ENCODE measurements at regions not wholly inside any gene's neighbourhood (a gene's known extent, or its start where the extent isn't known, plus 50 kb on each side); places are given as distances from the start of the nearest gene placed in this dataset.
"Not testable (repeated sequence)": the region's sequence is repeated elsewhere in the genome, so short reads cannot be mapped to it uniquely, and the experiment has no call there.

DNA sequence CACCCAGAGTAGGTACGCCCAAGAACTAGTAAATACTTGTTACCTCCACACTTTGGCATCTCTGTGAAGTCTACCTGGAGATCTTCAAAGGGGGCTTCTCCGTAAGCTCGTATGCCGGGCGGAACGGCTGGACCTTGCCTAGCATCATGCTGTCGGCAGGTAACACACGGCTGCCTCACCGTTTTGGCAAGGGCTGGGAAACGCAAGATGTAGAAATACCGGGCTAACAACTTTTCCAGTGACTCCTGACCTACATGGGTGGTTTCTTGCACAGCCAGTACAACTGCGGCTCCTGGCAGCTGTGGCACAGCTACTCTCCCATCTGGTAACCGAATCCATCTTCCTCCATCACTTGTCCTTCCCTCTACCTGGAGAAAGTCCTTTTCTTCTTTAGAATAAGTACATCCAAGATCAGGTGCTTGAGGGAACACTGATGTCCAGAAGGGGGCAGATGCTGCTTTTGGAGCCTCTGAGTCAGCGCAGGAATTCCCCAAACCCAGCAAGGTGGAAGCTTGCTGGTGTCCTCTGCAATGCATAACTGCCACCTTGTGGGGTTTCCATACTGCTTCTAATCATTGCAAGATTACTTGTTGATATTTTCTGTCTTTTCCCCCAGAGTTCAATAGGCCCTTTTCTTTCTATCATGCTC is 59.7 kb upstream of the FRG2C start:
- H3K9ac ChIP-seq; H3K9me2 ChIP-seq; H3K36me3 ChIP-seq (replicated peaks in 1 of 2; ENCODE audit: control insufficient read depth in 1 of 2, insufficient read depth in 2 of 2, low read length in 1 of 2); H3K4me2 ChIP-seq; H3K79me2 ChIP-seq (ENCODE audit: insufficient read depth); H2AFZ ChIP-seq (ENCODE audit: low read depth); H3K27me3 ChIP-seq (ENCODE audit: insufficient read depth); H3K27ac ChIP-seq (ENCODE audit: low read depth in 2 of 2, low read length in 1 of 2); H3K4me3 ChIP-seq (ENCODE audit: low read depth in 2 of 2, low read length in 1 of 2); DNase-seq; POLR2A ChIA-PET; H3K9me3 ChIP-seq; H3K4me1 ChIP-seq (ENCODE audit: control insufficient read depth in 1 of 2, insufficient read depth in 2 of 2, low read depth in 1 of 2, low read length in 1 of 2); H3F3A ChIP-seq (replicated peaks; ENCODE audit: insufficient read depth); H4K20me1 ChIP-seq (ENCODE audit: insufficient read depth): not testable (repeated sequence)
- CTCF ChIA-PET: interaction anchor here (1.2 kb wide), 1 partner anchor 15 kb away, joined by 3 read pairs; no protein-coding TSS in a partner anchor
- WGBS (ENCODE audit: low lambda C conversion rate): 77% methylated on average over 13 of the region's 14 CpGs
- TF ChIP-seq RAD21 (IDR thresholded peaks at IDR 0.05; ENCODE audit: low read length) (peak; percentile 38), SMC3 (IDR thresholded peaks at IDR 0.05; ENCODE audit: low read depth, low read length) (peak; percentile 14; the same call in 1 of the 2 replicates)
- TF ChIP-seq, protein P1, sequence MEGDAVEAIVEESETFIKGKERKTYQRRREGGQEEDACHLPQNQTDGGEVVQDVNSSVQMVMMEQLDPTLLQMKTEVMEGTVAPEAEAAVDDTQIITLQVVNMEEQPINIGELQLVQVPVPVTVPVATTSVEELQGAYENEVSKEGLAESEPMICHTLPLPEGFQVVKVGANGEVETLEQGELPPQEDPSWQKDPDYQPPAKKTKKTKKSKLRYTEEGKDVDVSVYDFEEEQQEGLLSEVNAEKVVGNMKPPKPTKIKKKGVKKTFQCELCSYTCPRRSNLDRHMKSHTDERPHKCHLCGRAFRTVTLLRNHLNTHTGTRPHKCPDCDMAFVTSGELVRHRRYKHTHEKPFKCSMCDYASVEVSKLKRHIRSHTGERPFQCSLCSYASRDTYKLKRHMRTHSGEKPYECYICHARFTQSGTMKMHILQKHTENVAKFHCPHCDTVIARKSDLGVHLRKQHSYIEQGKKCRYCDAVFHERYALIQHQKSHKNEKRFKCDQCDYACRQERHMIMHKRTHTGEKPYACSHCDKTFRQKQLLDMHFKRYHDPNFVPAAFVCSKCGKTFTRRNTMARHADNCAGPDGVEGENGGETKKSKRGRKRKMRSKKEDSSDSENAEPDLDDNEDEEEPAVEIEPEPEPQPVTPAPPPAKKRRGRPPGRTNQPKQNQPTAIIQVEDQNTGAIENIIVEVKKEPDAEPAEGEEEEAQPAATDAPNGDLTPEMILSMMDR (IDR thresholded peaks at IDR 0.05): peak; percentile 25; the same call in 1 of the 2 replicates

DNA sequence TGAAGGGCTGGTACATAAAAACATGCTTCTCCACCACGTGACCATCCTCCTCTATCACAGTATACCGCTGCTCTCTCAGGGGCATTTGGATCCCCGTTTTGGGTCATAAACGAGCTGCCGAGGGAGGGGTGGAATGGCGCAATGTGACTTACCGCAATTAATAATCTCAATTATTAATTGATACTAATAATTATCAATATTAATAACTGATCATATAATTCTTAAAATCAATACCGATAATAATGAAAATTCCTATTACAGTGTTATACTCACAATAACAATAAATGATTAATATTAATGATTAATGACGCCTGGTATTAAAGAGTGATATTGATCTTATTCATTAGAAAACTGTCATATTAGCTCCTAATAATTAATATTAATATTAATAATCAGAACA is 56.1 kb upstream of the FRG2C start:
- H3K9ac ChIP-seq; H3K36me3 ChIP-seq (replicated peaks in 1 of 2; ENCODE audit: control insufficient read depth in 1 of 2, insufficient read depth in 2 of 2, low read length in 1 of 2); H3K79me2 ChIP-seq (ENCODE audit: insufficient read depth); H3K27me3 ChIP-seq (ENCODE audit: insufficient read depth); H3K27ac ChIP-seq (ENCODE audit: low read depth in 2 of 2, low read length in 1 of 2); H4K20me1 ChIP-seq (ENCODE audit: insufficient read depth); DNase-seq; H3K4me3 ChIP-seq (ENCODE audit: low read depth in 2 of 2, low read length in 1 of 2); POLR2A ChIA-PET; CTCF ChIA-PET; H3K4me2 ChIP-seq; H3K9me3 ChIP-seq; H2AFZ ChIP-seq (ENCODE audit: low read depth); H3F3A ChIP-seq (replicated peaks; ENCODE audit: insufficient read depth); H3K4me1 ChIP-seq (ENCODE audit: control insufficient read depth in 1 of 2, insufficient read depth in 2 of 2, low read depth in 1 of 2, low read length in 1 of 2); H3K9me2 ChIP-seq: not testable (repeated sequence)
- WGBS (ENCODE audit: low lambda C conversion rate): 49% methylated on average over 9 of the region's 9 CpGs

DNA sequence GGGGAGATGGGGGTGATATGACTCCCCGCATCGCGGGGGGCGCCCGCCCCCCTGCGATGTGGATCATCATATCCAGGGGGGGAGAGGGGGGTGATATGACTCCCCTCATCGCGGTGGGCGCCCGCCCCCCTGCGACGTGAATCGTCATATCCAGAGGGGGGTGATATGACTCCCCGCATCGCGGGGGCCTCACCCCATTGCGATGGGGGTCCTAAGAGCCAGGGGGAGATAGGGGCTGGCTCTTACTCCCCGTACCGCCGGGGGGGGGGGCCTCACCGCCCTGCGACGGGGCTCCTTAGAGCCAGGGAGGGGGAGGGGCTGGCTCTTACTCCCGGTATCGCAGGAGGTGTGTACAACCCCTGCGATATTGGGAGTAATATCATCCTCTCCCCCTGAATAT is 54.5 kb upstream of the FRG2C start:
- DNase-seq; H3F3A ChIP-seq (replicated peaks; ENCODE audit: insufficient read depth); H3K27me3 ChIP-seq (ENCODE audit: insufficient read depth); H3K79me2 ChIP-seq (ENCODE audit: insufficient read depth); POLR2A ChIA-PET; CTCF ChIA-PET; H3K27ac ChIP-seq (ENCODE audit: low read depth in 2 of 2, low read length in 1 of 2); H3K9ac ChIP-seq; H3K9me2 ChIP-seq; H3K9me3 ChIP-seq; H3K36me3 ChIP-seq (replicated peaks in 1 of 2; ENCODE audit: control insufficient read depth in 1 of 2, insufficient read depth in 2 of 2, low read length in 1 of 2); H2AFZ ChIP-seq (ENCODE audit: low read depth); H4K20me1 ChIP-seq (ENCODE audit: insufficient read depth); H3K4me1 ChIP-seq (ENCODE audit: control insufficient read depth in 1 of 2, insufficient read depth in 2 of 2, low read depth in 1 of 2, low read length in 1 of 2): not testable (repeated sequence)
- WGBS (ENCODE audit: low lambda C conversion rate): 12% methylated on average over 14 of the region's 26 CpGs
- Histone ChIP-seq H3K4me3 (ENCODE audit: low read depth in 2 of 2, low read length in 1 of 2) (peak overlapping the region; percentile 34 to 55), H3K4me2 (peak overlapping the region; percentile 79)

DNA sequence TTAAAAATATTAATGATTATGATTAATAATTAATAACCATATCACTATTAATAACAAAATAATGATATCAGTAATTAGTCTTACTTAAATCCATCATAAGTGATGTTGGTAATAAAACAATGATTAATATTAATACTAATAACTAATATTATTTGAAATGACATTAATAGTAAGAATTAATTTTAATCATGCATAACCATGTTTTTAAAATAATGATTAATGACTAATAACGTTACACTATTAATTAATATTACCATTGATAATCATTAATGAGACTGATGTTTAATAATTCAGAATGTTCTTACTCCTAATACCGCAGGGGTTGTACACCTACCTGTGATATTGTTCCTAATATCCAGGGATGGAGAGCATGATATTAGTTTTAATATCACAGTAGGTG is 53.4 kb upstream of the FRG2C start:
- no peak overlapping the region for H3K4me2 ChIP-seq
- no peak overlapping the region for H3K4me3 ChIP-seq (ENCODE audit: low read depth in 2 of 2, low read length in 1 of 2)
- no peak overlapping the region for H3K9ac ChIP-seq
- H3K27ac ChIP-seq (ENCODE audit: low read depth in 2 of 2, low read length in 1 of 2): no peak overlapping the region
- WGBS (ENCODE audit: low lambda C conversion rate): 52% methylated on average over 2 of the region's 2 CpGs
- H3F3A ChIP-seq (replicated peaks; ENCODE audit: insufficient read depth): no peaks in the 10 kb centered on the region
- H3K27me3 ChIP-seq (ENCODE audit: insufficient read depth): no peaks in the 10 kb centered on the region; the same call in 1 of the 2 replicates
- H3K9me3 ChIP-seq: no peaks in the 10 kb centered on the region
- H3K79me2 ChIP-seq (ENCODE audit: insufficient read depth): no peaks in the 10 kb centered on the region
- ChIA-PET CTCF (no interaction called here), POLR2A (no interaction called here)
- TF ChIP-seq, protein P2, sequence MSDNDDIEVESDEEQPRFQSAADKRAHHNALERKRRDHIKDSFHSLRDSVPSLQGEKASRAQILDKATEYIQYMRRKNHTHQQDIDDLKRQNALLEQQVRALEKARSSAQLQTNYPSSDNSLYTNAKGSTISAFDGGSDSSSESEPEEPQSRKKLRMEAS (IDR thresholded peaks at IDR 0.05; ENCODE audit: low read depth): no peak
- TF ChIP-seq EP300 (IDR thresholded peaks at IDR 0.05; ENCODE audit: borderline replicate concordance in 1 of 2, low read depth in 1 of 2, low read length in 1 of 2): no peak
- TF ChIP-seq EZH2phosphoT487 (IDR thresholded peaks at IDR 0.05; ENCODE audit: borderline replicate concordance, low read depth): no peak
- TF ChIP-seq RAD21 (IDR thresholded peaks at IDR 0.05; ENCODE audit: low read length): no peak
- H4K20me1 ChIP-seq (ENCODE audit: insufficient read depth): no peaks in the 10 kb centered on the region
- H2AFZ ChIP-seq (ENCODE audit: low read depth): no peak overlapping the region
- H3K9me2 ChIP-seq: no peaks in the 10 kb centered on the region
- no peak for DNase-seq
- no peaks in the 10 kb centered on the region for H3K36me3 ChIP-seq (replicated peaks in 1 of 2; ENCODE audit: control insufficient read depth in 1 of 2, insufficient read depth in 2 of 2, low read length in 1 of 2)
- H3K4me1 ChIP-seq (ENCODE audit: control insufficient read depth in 1 of 2, insufficient read depth in 2 of 2, low read depth in 1 of 2, low read length in 1 of 2): no peaks in the 10 kb centered on the region; a peak in 1 of 4 replicates

DNA sequence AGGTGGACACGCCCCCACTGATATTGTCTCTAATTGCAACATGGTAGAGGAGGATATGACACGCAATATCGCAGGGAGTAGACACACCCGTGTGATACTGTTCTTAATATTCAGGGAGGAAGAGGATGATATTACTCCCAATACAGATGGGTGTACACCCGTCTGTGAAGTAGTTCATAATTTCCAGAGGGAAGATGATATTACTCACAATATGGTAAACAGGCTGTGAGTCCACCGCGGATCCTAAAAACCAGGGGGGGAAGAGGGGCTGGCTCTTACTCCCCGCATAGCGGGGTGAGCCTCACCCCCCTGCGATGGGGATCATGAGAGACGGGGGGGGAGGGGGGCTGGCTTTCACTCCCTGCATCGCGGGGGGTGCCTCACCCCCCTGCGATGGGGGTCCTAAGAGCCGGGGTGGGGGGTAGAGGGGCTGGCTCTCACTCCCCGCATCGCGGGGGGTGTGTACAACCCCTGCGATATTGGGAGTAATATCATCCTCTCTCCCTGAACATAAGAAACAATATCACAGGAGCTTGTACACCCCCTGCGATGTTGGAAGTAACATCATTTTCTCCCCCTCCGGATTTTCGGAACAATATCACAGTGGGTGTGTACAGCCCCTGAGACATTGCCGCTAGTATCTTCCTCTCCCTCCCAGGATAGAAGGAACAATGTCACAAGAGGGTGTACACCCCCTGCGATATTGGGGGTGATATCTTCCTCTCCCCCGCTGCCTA is 52.2 kb upstream of the FRG2C start:
- H3K9me2 ChIP-seq; DNase-seq; H3K27me3 ChIP-seq (ENCODE audit: insufficient read depth); H3K9me3 ChIP-seq; H3K36me3 ChIP-seq (replicated peaks in 1 of 2; ENCODE audit: control insufficient read depth in 1 of 2, insufficient read depth in 2 of 2, low read length in 1 of 2); H3K27ac ChIP-seq (ENCODE audit: low read depth in 2 of 2, low read length in 1 of 2); CTCF ChIA-PET; H3K4me2 ChIP-seq; H3K9ac ChIP-seq; POLR2A ChIA-PET; H3K4me1 ChIP-seq (ENCODE audit: control insufficient read depth in 1 of 2, insufficient read depth in 2 of 2, low read depth in 1 of 2, low read length in 1 of 2); H3F3A ChIP-seq (replicated peaks; ENCODE audit: insufficient read depth); H3K4me3 ChIP-seq (ENCODE audit: low read depth in 2 of 2, low read length in 1 of 2); H3K79me2 ChIP-seq (ENCODE audit: insufficient read depth); H2AFZ ChIP-seq (ENCODE audit: low read depth); H4K20me1 ChIP-seq (ENCODE audit: insufficient read depth): not testable (repeated sequence)
- 43% methylated on average over 21 of the region's 25 CpGs for WGBS (ENCODE audit: low lambda C conversion rate)
